ENCODE measurements at regions not wholly inside any gene's neighbourhood (a gene's known extent, or its start where the extent isn't known, plus 50 kb on each side); places are given as distances from the start of the nearest gene placed in this dataset.

DNA sequence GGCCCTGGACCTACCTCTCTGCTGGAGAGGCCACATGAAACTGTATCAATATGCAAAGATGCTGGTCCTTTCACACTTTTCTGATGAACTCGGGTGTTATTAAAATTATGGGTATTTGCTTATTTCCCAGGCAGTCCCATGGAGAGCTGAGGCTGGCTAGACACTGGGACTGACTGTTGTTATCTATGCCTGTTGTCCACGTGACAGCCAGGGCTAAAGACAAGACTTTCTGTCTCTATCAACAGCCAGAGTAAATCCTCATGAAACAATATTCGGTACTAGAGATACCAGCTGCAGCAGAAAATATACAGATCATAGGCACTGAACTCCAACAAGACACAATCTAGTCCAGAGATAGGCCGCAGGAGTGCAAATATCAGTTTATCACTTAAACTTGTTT is 236.4 kb downstream of the FOXA2 start:
- TF ChIP-seq CTCF (IDR thresholded peaks at IDR 0.05): no peak
- TF ChIP-seq EP300 (IDR thresholded peaks at IDR 0.05): no peak
- no peak for TF ChIP-seq POLR2A (IDR thresholded peaks at IDR 0.05)
